HG03280 (cell line): ENCODE measurements at regions not wholly inside any gene's neighbourhood (a gene's known extent, or its start where the extent isn't known, plus 50 kb on each side); places are given as distances from the start of the nearest gene placed in this dataset.

Source experiments
- ATAC-seq: cut with Tn5 transposase; IDR thresholded peaks from one replicate; pipeline ENCODE4 v1.9.1; 2021; ENCODE audit warnings: mild to moderate bottlenecking, moderate library complexity; ENCODE audit not compliant: unreplicated experiment

DNA sequence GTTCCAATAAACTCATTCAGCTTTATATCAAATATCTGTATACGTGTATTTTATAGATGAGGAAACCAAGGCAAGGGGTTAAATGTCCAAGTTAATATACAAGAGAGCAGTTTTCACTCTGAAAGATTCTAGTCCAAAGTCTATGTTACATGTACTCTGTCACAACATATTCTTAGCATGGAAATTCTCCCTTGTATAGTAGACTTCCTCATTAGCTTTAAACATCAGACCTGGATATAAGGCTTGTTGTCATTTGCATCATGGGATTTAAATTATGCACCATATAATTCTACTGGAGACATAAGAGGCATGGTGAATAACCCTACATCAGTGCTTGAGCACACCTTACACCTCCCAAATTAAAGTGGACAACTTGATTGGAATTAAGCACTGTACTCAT lies 681.9 kb upstream of the CCDC179 start:
- no peak for ATAC-seq

DNA sequence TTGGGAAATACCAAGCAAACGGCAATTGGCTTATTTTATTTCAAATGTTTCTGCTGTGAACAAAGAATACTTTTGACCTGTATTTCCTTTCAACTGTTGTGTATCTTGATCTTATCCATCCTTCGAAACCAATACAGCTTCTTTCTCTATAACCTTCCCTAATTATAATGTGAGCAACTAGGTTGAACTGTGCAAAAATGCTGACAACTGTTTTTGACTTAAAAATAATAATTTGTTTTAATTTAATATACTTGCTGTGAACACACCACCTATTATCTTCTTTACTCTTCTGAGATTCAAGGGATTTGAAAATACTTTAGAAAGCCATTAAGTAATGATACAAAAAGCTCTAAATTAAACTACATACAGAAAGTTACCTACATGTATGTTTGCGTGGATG lies 682.5 kb upstream of the CCDC179 start:
- ATAC-seq = no peak

DNA sequence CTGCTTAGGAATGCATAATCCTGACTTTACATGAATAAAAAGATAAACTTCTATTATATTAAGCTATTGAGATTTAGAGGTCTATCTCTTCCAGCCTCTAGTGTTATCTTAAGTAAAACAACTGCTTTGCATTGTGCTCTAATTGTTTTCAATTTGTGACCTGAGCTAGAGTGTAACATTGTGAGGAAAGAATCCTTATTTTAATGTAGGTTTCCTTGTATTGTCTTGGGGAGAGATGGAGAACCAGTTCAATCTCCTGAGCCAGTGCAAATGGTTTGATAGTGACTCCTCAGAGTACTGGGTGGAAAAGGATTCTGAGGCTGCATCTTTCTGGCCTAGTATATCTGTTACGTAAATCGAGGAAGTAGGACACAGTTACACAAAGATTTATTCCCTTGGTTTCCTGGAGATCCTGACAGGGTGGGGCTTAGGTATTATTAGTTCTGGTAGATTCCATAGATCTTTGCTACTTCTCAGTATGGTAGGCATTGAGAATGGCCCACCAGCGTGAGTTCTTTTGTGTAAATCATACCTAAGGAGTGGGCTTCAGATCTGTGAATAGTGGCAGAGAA lies 683.5 kb upstream of the CCDC179 start:
- ATAC-seq = no peak

DNA sequence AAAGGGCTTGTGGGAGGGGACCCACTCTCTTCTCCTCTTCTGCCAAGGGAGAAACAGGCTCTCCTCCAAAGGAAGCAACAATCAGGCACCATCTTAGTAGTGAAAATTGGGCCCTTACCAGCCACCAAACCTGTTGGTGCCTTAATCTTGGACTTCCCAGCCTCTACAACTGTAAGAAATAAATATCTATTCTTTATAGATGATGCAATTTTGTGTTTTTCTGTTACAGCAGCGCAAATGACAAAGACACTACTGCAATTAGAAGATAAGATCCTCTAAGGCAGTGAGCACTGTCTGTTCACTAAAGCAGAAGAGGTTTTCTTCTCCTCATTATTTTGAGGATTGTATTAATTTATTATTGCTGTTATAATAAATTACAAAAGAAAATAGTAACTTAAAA lies 691.4 kb upstream of the CCDC179 start:
- no peak for ATAC-seq

DNA sequence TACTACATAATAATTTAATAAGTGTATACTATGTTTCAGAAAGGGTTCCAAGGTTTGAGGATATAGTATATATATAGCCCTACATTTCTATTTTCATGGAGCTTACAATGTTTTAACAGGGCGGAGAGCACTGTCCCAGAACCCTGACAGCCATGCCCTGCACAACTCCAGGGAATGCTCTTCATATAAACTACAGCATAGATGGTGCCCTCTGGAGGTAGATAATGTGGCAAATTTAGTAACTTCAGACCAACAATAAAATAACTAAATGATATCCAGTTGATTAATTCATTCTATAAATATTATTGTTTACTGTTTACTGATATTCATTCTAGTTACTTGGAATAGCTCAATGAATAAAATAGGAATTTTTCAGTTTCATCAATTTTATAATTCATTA lies 693.7 kb upstream of the CCDC179 start:
- ATAC-seq = no peak

DNA sequence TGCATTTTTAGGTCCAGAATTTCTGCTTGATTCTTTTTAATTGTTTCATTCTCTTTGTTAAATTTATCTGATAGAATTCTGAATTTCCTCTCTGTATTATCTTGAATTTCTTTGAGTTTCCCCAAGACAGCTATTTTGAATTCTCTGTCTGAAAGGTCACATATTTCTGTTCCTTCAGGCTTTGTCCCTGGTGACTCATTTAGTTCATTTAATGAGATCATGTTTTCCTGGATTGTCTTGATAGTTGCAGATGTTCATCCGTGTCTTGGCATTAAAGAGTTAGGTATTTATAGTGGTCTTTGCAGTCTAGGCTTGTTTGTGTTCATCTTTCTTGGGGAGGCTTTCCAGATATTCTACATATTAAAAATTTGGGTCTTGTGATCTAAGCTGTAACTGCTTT lies 694.8 kb upstream of the CCDC179 start:
- no peak for ATAC-seq

DNA sequence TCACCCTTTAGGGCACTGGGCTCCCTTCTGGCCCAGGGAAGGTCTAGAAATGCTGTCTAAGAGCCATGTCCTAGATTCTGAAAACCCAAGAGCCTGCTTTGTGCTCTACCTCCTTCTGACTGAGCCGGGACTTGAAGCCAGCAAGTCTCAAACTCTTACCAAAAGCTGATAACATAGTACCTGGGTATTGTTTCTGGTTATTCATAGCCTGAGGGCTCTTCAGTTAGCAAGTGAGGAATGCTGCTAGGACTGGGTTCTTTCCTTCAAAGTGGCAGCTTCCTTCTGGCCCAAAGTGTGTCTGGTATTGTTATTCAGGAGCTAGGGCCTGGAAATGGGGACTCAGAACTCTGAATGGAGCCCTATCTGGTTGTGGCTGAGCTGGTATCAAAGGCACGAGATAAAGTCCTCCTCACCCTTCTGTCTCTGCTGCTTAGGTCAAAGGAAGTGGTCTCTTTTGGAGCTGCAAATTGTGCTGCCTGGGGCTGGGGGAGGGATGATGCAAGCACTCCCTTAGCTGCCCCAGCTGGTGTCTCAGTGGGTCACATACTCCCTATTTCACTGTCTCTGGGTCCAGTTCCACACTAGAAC lies 696.0 kb upstream of the CCDC179 start:
- ATAC-seq = no peak

DNA sequence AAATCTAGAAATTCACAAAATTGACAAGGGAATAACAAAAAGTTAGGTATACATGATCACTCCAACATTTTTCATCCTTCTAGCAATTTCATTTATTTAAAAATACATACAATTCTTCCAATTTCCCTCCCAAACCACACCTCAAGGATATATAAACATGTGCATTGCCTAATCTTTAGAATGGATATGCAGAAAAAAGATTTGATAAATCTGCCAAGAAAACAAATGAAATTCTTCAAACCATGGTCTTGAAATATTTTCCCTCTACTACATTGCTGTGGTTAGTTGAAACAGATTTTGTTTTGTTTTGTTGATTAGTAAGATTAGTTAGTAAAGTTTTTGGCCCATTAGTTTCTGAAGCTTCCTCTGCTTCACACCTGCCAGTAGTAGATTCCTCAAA lies 703.3 kb upstream of the CCDC179 start:
- no peak for ATAC-seq

DNA sequence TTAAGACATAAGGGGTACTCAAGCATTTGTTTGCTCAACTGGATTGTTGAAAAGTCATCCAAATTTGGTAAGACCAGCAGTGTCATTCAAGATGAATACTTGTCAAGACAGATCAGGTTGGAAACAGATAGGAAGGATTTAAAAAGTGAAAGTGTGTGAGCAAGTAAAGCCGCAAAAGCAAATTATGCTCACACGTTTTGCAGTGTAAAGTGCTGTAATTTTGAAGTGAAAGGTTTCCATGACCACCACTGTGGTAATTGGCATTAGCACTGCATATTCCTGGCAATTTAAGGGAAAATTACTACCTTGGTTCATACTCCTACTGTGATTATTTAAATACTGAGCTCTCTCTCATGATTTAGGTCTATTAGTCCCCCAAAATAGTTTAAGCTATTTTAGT lies 704.1 kb upstream of the CCDC179 start:
- ATAC-seq = no peak

DNA sequence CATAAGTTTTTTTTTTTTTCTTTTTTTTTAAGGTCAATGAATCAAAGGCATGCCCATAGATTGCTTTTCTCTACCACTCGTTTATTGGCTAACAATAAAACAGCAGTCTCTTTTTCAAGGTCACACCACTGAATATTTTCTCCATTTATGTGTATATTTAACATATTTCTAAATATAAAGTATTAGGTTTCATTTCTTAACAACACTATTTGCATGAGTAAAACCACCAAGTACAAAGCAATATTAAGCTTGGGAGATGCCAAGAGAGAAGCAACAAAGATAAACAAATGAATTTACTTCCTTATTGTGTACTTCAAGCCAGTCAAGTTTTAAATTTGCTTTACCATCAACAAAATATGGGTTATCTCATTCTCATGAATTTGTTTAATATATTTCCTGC lies 708.9 kb upstream of the CCDC179 start:
- no peak for ATAC-seq

DNA sequence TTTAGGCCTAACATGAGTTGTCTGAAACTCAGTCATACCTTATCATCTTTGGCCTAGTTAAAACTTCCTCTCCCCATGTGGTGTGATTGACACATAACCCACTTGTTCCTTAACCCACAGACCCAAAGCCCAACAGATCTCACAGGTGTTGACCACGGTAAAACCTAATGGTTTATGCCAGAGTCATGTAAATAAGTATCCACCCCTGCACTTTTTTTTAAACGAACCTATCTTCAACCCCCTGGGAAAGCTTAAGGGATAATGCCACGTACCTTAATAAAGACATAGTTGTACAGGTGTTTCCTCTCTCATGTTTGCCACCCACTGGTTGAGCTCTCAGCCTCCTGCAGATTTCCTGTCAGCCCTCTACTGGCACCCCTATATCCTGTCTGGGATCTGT lies 709.3 kb upstream of the CCDC179 start:
- ATAC-seq = no peak

DNA sequence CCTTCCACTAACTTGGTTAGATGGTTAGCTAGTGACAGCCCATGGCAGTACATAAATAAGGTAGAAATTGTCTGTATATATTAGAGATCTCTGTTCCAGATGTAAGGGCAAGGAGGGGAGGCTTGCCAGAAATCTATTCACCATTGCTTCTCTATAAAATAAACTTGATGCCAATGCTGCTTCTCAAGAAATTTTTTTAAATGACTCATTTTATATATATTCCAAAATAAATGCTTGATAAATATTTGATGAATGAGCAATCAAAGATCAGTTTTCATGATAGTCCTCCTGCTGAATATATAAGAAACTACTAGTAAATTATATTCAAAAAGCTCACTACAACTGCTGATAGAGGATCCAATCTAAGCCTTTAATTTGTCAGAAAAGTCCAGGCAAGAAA lies 710.6 kb upstream of the CCDC179 start:
- ATAC-seq = no peak

DNA sequence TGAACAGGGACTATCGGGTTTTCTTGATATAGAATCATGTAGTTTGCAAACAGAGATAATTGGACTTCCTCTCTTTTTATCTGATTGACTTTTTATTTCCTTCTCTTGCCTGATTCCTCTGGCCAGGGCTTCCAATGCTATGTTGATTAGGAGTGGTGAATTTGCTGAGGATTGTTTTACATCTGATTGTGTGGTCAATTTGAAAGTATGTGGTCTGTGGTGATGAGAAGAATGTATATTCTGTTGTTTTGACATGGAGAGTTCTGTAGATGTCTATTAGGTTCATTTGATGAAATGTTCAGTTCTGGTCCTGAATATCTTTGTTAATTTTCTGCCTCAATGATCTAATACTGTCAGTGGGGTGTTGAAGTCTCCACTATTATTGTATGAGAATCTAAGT lies 713.2 kb upstream of the CCDC179 start:
- no peak for ATAC-seq

DNA sequence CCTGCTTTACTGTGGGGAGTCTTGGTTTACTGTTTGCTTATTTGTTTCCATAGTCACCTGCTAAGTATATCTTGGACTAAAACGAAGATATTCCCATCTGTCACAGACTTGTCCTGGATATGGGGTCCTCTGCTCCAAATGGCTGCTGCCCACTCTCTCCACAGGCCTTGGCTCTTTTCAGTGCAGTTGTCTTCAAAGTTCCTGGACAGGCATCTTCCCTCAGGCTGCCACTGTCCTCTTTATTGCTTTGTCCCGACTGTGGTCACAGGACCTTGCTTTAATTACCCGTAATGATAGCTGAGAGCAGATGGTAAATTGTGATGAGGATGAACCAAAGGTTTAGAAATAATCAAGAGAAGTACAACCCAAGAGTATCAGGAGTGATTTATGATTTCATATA lies 713.9 kb upstream of the CCDC179 start:
- no peak for ATAC-seq

DNA sequence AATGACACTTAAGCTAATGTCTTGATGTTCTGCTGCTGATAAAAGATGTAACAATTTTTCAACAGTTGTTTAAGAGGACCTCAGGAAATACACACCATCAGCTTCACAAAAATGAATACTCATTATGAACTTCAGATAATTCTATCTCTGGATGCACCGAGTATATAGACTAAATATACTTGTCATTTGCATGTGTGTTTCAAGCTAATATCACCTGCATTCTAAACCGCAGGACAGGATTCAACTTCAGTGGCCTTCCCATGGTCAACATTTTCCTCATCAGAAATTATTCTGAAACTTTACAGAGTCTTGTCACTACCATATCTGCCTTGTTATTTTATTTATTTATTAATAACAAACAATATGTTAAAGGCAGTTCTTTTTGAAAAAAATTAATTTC lies 717.0 kb upstream of the CCDC179 start:
- ATAC-seq = no peak

DNA sequence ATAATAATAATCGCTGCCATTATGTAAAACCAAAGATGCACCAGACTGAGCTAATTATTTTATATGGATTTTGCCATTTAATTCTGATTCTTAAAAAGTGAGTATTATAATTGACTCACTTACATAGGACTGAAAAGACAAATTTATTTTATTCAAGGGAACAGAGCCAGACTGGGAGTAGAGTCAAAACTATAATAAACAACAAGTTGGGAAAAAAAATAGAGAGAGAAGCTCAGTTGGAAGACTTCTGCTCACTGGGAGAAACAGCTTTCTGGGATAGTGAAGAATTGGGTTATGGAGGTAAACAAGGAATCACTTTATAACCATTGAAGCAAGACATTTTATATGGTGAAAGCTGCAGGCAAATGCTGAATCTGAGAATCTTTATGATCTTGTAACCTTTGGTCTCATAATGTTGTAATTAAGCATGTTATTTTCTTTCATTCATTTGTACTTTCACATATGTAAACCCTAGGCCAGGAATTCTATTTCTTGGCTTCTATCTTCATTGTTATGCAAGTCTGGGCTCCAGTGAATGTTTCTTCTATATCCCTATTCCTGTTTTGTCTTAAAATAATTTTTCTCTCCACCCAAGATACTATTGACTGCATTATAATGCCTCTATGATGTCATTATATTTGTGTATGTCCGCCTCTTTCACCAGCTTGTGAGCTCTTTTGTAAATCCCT lies 725.3 kb upstream of the CCDC179 start:
- no peak for ATAC-seq

DNA sequence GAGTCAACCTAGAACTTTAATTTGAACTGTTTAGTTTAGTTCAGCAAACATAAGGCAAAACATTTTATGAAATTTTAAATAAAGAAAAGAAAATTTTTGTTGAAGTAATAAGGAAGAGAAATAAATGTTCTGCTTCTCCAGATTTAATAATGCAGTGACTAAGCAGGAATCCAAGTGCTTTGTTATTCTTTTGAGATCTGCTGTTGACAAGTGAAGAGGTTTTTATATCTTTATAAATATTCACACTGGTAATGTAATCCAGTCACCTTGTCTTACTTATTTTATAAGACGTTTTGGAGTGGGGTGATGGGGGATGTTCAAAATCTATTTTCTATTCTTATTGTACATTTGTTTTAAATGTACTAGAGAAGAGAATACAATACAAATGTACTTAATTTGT lies 725.9 kb upstream of the CCDC179 start:
- no peak for ATAC-seq

DNA sequence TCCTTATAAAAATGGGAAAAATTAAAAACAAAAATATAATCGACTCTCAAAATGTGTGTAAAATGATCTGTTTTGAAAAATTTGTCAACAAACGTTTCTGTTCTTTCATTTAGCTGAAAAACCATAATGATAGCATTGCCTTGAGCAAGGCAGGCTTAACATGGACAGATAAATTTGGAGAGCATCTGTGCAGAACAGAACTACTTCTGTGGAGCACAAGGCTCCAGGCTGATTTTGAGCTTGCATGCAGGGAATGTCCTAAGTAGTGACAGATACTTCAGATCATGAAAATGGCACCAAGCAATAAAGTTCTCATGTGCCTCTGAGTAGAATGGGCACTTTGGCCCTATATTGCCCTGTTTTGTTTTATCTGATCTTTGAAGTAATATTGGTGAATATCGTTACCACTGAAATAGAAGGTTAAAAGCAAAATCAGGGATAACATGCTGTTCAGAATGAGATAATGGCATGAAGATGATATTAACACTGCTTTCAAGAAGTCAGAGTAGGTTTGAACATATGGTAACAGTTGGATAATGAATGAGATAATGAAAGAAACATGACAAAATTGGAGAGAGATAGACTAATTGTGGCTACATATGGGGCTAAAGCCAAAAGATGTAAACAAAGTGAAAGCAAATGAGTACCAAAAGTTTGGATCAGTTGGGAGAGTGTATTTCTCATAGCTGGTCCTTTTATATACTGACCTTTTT lies 730.5 kb upstream of the CCDC179 start:
- no peak for ATAC-seq

DNA sequence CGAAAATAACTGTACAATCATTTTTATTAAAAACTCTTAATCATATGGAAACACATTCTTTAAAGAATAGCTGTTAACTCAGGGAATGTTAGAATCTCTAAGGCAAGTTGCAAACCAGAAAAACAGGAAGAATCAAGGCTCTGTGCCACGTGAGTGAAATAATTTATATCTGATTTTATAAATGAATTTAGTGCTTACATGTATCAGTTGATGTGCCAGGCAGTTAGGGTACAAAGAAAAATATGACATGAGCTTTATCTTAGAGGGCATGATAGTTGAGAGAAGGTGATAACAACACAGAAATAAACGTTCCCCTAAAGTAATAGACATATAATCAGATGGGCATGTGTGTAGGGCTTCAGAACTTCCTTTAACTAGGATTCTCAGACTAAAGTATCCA lies 734.5 kb upstream of the CCDC179 start:
- ATAC-seq = no peak

DNA sequence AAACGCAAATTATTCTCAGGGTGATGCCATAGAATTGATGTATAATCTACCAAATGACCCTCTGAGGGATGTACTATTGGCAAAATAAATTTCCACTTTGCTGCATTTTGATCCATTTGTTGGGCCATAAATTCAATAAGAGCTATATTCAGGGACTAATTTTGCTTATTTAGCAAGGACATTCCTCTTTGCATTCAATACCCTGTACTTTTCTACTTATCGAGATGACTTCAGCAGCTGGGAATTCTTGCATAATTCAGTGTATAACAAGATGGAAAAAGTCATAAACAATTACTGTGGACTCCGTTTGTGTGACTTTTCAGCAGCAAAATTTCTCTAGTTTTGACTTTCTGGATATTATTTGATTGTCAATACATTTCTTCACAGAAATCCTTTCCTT lies 744.7 kb upstream of the CCDC179 start:
- ATAC-seq = no peak

DNA sequence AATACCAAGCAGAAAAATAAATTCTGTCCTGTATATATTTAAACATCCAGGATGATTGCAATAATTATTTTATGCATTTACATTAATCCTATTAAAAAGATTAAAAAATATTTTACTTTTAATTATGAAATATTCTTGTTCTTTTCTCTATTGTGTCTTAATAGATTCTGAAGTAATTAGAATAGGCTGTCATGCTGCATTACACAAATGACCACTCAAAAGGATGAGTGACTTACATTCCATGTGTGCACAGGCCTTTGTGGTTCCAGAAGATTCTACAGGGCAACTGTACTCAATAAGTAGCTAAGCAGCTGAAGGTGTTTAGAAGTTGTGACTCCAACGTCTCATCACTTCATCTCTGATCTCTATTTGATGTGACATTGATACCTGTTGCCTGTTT lies 745.9 kb upstream of the CCDC179 start:
- ATAC-seq = no peak

DNA sequence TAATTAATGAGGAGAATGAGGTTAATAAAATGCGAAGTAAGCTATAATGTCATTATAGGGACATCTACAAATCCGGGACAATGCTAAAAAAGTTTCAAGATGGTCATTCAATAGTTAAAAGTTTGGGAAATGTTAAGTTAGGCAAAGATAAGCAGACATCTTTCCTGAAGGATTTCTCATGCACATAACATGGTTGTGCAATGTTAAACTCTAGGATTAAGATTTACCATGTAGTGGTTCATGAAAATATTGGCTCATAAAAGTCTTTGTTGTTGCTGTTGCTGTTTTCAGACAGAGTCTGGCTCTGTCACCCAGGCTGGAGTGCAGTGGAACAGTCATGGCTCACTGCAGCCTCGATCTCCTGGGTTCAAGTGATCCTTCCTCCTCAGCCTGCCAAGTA lies 751.5 kb upstream of the CCDC179 start:
- no peak for ATAC-seq
